ENCODE measurements at regions not wholly inside any gene's neighbourhood (a gene's known extent, or its start where the extent isn't known, plus 50 kb on each side); places are given as distances from the start of the nearest gene placed in this dataset.

DNA sequence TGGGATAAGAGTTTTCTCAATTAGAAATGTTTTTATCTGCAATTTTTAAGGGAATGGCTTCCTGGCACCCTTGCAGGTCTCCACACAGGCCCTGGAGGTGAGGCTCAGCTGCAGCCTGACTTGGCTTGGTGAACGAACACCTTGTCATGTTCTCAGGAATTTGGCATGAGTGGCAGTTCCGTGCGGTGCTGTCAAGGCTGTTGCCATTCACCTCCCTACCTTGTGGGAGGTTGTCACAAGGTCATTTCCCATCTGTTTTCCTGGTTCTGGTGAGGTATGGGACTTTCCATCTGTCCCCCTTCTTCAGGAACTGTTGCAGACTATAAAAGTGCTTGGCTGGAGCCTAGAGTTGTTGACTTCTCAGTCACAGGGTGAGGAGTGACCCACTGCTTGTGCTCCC is 82.9 kb downstream of the ELOVL4 start:
- no peak for DNase-seq

DNA sequence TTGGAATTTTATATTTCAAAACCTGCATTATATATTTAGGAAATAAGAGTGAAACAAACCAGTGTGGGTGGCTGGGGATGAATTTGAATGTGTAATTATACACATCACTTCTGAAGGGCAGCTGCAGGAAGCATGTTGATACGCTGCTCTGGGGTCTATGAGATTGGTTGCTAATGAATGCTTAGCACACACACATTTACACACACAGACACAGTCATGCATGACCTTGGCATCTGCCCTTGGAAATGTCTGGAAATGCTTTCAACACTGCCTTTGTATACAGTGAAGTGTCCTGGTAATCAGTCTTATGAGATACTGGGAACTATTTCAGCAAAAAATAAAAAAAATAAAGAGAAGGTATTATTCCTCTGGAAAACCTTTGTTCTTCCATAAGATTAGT is 83.4 kb downstream of the ELOVL4 start:
- DNase-seq = no peak

DNA sequence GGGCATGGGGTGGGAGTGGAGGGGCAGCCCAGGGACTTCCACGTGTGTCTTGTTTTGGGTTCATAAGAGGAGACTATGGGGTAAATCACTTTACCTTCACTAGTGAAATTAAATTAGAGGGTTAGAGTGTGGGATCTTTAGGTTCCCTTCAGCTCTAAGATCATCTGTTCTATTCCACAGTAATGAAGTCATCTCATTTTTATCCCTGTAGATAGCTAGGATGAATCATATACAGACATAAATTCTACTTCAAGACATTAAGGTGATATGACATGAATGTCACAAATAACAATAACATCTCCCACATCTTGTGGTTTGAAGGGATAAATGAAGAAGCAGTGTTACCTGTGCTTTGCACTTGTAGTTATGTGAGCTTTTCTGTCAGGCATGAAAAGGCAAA is 83.8 kb downstream of the ELOVL4 start:
- DNase-seq = no peak

DNA sequence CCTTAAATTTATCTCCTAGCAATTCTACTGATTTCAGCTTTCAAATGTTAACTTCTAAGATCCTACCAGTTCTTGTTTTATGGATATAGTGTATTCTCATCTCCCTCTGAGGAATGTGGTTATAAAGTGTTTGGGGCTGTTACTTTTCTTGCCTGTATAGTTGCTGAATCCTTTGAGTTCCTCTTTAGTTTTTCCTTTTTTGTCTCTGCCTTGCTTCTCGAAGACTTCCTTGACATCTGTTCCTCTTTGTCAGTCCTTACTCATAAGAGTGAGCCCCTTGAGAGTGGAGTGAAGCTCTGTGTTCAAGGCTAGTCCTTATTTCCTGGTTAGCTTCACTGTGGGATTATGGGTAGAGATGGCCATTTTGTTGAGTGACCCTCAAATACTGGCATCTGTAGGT is 84.6 kb downstream of the ELOVL4 start:
- DNase-seq = no peak

DNA sequence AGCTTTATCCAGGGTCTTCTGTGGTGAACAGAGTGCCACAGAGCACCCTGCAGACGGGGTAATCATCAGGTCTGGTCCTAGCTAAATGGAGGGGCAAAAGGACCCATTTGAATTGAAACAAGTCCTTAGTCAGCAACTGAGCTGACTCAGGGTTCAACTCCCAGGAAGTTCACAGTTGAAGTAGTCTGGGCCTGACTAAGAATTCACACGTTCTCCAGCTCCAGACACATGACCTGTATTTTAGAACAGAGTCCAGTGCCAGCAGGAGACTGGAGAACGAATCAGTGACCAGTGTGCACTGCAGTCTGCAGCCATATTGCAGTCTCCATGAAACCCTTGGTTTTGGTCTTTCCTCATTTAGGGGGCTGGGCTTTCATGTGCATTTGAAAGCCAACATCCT is 85.2 kb downstream of the ELOVL4 start:
- no peak for DNase-seq

GRCh38 chr6:79861023-79861422 is 86.3 kb downstream of the ELOVL4 start:
- DNase-seq = no peak

DNA sequence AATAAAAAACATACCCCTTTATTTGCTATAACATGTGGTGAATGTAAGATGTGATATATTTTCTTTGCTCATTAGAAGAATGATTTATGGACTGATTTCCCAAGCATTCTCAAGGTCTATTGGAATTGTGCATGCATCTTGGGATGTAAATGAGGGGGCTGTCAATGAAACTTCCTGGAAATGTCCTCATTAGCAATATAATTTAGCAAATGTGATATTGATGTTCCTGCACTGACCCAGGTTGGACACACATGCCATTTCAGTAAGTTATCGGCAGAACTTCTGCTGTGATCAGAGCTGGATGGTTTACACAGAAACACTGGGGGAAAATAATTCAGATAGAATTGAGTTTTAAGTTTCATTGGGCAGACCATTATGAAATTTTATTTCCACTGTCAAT is 99.9 kb downstream of the ELOVL4 start:
- DNase-seq = no peak

DNA sequence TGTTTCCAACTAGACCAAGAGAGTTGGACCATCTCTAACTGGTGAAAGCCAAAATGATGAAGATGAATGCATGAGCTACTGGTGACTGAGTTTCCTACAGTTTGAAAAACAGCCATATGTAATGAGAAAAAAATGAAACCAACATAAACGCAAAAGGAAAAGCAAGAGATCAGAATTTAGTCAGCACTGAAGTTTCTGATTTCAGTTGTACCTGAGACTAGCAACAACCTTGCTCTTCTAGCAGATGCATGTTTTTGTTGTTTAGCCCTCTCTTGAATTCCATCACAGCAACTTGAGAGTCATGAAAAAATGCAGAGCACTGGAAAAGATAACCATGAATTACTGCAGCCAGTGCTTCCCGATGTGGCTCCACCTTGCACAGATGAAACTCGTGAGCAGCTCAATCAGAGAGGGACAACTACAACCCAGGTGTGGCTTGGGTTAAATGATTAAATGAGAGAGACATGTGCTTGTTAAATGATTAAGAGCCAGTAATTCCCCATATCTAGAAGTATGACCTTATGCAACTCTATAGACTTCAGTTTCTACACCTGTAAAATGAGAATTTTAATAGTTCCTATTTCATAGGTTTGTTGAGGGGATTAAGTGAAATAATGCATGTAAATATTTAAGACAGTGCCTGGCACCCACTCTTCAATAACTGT is 104.8 kb downstream of the ELOVL4 start:
- DNase-seq = no peak

DNA sequence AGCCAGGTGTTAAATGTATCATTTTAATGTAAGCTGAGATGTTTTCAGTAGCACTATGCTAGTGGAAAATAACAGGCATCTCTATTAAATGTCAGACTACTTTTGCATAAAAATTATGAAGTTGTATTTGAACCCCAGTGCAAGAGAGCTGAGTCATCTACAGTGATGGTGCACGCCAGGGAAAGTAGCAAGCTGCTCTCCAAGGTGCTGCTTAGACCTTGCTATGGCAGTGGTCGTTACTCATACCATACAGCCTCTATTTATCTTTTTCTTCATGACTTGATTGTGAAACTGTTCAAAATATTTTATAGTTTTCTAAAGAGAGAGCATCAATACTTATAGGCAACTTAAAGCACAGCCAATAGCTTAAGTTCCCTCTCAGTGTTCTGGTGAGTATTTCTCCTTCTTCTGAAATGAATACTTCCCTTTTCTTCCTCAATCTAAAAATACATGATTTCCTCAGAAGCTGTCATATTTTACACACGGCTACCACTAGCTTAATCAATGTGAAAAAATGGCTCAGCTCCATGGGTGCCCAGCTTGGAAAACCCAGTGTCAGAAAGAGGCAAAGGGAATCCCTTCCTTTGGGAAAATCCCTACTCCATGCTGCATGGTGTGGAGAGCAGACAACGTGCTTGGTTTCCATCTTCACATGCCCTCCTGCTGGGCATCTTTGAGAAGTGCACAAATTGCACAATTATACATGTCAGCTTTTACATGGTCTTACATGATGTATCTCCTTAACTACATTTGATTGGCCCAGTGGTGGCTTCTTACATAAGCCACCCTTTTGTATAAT is 105.6 kb downstream of the ELOVL4 start:
- DNase-seq = no peak

DNA sequence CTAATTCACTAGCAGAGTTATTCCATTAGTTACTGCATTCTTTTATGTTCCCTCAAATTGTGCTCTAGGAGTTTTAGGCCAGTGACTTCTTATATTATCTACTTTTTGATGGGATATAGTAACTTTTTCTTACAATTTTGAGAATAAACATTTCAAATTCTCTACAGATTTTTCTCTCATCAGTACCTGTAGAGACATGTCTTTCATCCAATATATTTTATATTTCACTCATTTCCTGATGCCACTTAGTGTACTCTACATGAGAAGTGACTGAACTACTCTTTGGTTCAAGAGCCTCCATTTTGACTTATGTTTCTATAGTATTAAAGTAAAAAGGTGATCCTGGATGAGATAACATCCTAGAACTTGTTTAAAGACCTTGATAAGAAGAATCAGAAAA is 108.5 kb downstream of the ELOVL4 start:
- no peak for DNase-seq

GRCh38 chr6:79833964-79834284 is 113.4 kb downstream of the ELOVL4 start:
- DNase-seq = no peak

GRCh38 chr6:79833264-79833963 is 113.9 kb downstream of the ELOVL4 start:
- DNase-seq = no peak

DNA sequence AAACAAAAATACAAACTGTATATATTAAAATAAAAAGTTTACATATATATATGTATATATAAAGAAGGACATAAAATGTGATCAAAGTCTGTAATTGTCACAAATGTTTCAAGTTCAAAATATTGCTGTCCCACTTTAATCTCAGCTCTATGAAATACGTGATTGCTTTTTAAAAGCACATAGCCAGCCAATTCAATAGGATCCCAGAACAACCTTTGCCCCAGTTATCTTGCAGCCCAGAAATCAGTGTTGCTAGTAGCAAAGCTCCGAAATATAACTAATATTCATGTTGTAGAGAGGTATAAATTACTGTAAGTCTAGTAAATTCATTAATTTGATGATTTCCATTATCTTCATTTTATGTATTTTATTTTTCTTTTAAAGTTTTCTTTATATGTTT is 114.6 kb downstream of the ELOVL4 start:
- DNase-seq = no peak

DNA sequence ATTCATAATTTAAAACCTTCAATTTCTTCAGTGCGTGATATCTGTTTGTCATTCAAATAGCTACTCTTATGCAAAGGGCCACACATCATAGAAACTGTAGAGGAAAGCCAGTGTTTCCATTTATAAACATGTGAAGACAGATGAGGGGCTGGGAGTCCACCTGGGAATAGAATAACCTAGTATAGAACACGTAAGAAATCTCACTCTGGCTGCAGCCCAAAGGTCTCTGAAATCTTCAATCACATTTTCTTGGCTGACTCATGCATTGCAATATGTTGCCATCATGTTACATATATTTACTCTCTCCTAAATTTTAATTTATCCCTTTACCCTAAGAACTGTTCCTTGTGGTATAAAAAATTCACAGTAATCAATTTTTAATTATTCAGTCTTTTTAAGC is 123.2 kb downstream of the ELOVL4 start:
- DNase-seq = no peak

DNA sequence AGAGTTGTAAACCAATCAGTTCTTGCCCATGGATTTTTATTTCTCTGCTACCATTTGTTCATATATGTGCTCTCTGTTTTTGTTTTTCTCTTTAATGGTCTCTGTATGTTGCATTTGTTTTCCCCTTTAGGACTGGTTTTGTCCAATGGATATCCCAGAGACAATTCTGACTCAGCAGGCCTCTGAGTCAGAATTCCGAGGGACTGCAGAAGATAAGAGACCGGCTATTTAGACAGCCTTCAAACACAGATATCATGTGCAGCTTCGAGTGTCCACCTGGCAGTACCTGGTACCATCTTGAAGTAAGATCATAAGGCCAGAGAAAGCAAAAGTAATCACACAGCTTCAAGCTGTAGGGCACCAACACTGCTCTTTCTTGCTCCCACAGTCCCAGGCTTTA is 125.5 kb downstream of the ELOVL4 start:
- DNase-seq = no peak

- DNase-seq = no peak
Measured at GRCh38 chr6:79818471-79818870, 128.9 kb downstream of the ELOVL4 start.

DNA sequence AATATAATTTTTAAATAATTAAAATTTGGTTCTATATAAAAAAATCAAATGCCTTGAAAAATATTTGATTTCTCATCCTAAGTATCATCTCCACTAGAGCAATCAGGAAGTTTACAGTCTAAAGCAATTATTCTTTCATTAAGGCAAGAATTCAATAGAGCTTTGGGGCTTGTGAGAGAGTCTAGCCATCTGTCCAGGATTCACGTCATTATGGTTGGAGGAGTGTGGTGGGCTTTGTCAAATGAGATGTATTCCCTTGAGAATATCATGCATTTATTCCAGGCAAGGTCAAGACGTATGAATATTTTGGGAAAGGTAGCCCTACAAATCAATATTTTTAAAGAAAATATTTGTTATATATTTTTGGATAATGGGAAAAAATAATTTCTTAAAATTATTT is 132.4 kb downstream of the ELOVL4 start:
- DNase-seq = no peak

DNA sequence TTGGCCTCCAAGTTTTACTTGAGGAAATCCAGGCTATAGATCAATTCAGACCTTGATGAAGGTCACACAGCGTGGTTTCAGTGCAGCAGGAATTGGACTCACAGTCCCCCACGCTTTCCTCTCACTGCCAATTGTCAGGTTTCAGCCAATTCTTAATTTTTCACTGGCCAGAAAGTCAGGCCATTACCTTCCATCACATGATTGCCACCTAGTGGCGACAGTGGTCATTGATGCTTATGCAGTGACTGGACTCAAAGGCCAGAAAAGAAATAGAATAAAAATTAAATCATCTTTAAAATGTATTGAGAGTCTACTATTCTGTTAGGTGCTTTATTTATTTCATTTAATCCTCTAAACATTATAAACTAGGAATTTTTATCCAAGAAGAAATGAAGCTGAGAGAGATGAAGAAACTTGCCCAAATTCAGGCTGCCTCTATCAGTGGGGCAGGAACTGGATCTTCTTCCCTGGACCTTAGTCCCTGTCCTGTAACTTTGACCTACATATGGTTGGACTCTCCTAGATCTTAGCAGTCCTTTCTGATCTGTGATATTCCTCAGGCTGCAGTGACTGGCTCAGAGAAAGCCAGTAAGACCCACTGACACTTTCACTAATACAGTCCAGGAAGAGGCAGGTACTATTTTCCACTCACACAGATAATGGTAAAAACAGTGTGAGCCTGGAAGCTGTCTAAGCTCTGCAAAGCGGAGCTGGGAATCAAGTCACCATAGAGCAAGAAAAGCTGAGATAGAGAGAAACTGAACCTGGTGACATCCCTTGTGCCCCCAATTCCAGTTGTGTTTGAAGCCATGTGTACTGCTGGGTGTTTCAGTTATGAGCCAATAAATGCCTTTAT is 133.3 kb downstream of the ELOVL4 start:
- DNase-seq = peak; percentile 70

- DNase-seq = no peak
Measured at GRCh38 chr6:79813143-79813850, 134.1 kb downstream of the ELOVL4 start.

DNA sequence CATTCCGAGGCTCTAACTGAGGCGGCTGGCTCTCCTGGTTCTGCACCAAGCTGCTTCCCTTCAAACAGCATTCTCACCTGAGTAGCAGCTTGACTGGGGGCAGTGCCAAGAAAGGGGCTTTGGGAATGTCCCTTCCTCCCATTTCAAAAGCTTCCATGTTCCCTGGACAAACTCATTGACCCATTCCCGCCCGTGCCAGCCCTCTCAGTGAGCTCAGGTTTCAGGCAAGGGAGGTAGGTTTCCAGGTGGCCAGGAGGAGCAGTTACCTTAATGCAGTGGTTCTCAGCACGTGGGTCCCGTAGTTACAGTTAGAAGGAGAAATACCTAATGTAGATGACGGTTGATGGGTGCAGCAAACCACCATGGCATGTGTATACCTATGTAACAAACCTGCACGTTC is 135.2 kb downstream of the ELOVL4 start:
- DNase-seq = no peak

GRCh38 chr6:79810871-79811270 is 136.5 kb downstream of the ELOVL4 start:
- no peak for DNase-seq

- DNase-seq = no peak
Measured at GRCh38 chr6:79810185-79810705, 137.1 kb downstream of the ELOVL4 start.

Data from CD4-positive, alpha-beta T cell treated with Interleukin-17A for 4 hours (primary cell).